ENCODE measurements at regions not wholly inside any gene's neighbourhood (a gene's known extent, or its start where the extent isn't known, plus 50 kb on each side); places are given as distances from the start of the nearest gene placed in this dataset.
"Not testable (repeated sequence)": the region's sequence is repeated elsewhere in the genome, so short reads cannot be mapped to it uniquely, and the experiment has no call there.

DNA sequence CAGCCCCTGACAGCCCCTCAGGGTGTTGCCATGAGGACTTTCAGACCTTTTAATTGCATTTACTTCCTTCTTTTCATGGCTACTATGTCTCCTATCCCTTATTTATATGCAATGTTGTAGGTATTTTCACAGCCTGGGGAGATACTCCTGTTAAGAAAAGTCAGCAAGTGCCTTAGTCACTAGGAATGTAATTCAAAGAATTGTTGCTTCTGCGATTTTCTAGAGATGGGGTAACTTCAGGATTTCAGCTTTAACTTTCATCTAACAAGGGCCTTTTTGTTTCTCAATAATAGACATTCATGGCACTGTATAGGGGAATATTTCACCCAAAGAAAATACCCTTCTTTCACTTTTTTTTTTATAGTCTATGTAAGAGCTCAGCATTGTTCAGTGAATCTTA, 533.3 kb upstream of the MIS18BP1 start:
- H3K27me3 Mint-ChIP-seq = no peaks in the 10 kb centered on the region
- intact Hi-C loops (cut with micrococcal nuclease) = no loop called here
- no peak overlapping the region for H3K4me3 Mint-ChIP-seq
- no peak overlapping the region for H3K27ac Mint-ChIP-seq
- no peaks in the 10 kb centered on the region for H3K4me1 Mint-ChIP-seq (ENCODE audit: low read depth)
- H3K9me3 Mint-ChIP-seq = peaks cover 70% of the 10 kb centered on the region
- no peaks in the 10 kb centered on the region for H3K36me3 Mint-ChIP-seq (ENCODE audit: low read depth)

DNA sequence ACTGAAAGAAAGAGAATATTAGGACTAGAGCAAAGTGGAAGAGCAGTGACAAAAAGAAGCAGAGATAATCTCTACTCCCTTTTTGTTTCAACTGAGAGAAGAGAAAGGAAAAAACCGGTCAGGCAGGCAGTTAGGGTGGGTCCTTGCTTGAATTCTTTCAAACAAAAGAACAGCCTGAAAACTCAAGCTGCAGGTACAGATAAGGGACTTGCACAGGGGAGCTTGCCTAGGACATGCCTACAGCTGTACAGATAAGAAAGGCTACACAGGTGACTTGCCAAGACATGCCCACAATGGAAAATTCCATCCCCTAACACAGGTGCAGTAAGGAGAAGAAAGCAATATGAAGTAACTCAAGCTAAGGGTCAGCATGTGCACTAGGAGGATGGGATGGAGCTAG, 532.2 kb upstream of the MIS18BP1 start:
- intact Hi-C loops (cut with micrococcal nuclease) = no loop called here
- peaks cover 80% of the 10 kb centered on the region for H3K9me3 Mint-ChIP-seq
- no peaks in the 10 kb centered on the region for H3K36me3 Mint-ChIP-seq (ENCODE audit: low read depth)
- no peak overlapping the region for H3K27ac Mint-ChIP-seq
- no peak overlapping the region for H3K4me3 Mint-ChIP-seq
- no peaks in the 10 kb centered on the region for H3K4me1 Mint-ChIP-seq (ENCODE audit: low read depth)
- H3K27me3 Mint-ChIP-seq = no peaks in the 10 kb centered on the region

DNA sequence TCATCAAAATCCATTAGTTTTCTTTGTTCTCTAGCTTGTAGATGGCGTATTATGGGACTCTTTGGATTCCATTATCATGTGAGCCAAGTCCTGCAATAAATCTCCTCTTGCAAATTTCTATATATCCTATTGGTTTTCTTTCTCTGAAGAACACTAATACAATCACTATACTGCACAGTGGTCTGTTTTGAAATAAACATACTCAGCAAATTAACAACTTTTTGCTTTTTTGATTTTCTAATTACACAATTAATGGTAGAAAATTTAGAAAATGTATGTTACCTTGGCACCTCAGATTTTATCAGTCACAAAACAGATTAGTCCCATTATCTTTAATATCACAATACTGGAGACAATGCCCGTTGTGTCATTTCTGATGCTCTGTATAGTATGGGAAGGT, 513.2 kb upstream of the MIS18BP1 start:
- no peaks in the 10 kb centered on the region for H3K4me1 Mint-ChIP-seq (ENCODE audit: low read depth)
- H3K27ac Mint-ChIP-seq = no peak overlapping the region
- intact Hi-C loops (cut with micrococcal nuclease) = no loop called here
- no peaks in the 10 kb centered on the region for H3K36me3 Mint-ChIP-seq (ENCODE audit: low read depth)
- H3K9me3 Mint-ChIP-seq = peaks cover 41% of the 10 kb centered on the region
- H3K4me3 Mint-ChIP-seq = no peak overlapping the region
- H3K27me3 Mint-ChIP-seq = no peaks in the 10 kb centered on the region

DNA sequence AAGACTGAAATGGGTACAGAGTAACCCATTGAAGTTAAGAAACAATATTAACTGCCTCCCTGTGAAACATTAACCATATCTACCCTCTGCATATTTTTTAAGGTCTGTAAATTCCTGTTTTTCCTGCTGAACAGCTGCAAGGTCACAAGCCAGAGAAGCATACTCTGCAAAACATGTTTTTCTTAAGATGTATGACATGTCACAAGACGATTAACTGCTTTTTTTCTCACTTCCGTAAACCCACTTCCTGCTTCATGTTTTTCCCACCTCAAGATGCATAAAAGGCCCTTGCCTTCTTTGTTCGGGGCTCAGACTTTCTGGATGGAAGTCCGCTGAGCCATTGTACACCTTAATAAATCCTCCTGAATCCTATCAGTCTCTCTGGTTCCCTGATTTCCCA, 504.7 kb upstream of the MIS18BP1 start:
- no peak overlapping the region for H3K4me3 Mint-ChIP-seq
- H3K4me1 Mint-ChIP-seq (ENCODE audit: low read depth) = no peaks in the 10 kb centered on the region
- intact Hi-C loops (cut with micrococcal nuclease) = no loop called here
- peaks cover 65% of the 10 kb centered on the region for H3K9me3 Mint-ChIP-seq
- no peak overlapping the region for H3K27ac Mint-ChIP-seq
- H3K27me3 Mint-ChIP-seq = no peaks in the 10 kb centered on the region
- no peaks in the 10 kb centered on the region for H3K36me3 Mint-ChIP-seq (ENCODE audit: low read depth)

DNA sequence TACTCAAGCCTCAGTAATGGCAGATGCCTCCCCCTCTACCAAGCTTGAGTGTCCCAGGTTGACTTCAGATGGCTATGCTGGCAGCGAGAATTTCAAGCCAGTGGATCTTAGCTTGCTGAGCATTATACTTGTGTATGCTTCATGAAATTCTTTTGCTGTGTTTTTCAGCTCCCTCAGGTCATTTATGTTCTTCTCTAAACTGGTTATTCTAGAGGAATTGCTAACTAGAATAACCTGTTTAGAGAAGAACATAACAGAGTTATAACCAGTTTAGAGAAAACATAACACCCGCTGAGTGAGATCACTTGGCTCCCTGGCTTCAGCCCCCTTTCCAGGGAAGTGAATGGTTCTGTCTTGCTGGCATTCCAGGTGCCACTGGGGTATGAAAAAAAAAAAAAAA, 503.4 kb upstream of the MIS18BP1 start:
- H3K27me3 Mint-ChIP-seq; H3K36me3 Mint-ChIP-seq (ENCODE audit: low read depth); intact Hi-C loops (cut with micrococcal nuclease); H3K4me3 Mint-ChIP-seq; H3K4me1 Mint-ChIP-seq (ENCODE audit: low read depth); H3K27ac Mint-ChIP-seq: not testable (repeated sequence)
- peaks cover 69% of the 10 kb centered on the region for H3K9me3 Mint-ChIP-seq

DNA sequence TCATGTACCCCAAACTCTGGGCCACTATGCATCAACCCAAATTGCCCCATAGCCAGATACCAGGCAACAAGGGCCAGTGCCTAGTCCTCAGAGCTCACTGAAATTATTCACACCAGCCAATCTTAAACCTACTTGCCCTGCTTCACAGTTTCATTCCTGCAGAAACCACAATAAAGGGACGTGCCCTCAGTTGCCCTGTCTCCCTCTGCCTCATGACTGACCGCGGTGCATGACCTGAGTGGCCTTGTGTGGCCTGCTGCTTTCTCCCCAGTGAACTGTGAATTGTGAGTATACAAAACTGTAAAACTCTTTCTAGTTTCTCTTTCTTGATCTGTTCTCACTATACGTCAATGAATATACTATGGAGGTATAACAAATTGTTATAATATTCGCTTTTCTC, 490.9 kb upstream of the MIS18BP1 start:
- H3K36me3 Mint-ChIP-seq (ENCODE audit: low read depth) = no peaks in the 10 kb centered on the region
- intact Hi-C loops (cut with micrococcal nuclease) = no loop called here
- peaks cover 18% of the 10 kb centered on the region for H3K9me3 Mint-ChIP-seq
- no peaks in the 10 kb centered on the region for H3K27me3 Mint-ChIP-seq
- no peak overlapping the region for H3K4me3 Mint-ChIP-seq
- no peak overlapping the region for H3K27ac Mint-ChIP-seq
- no peaks in the 10 kb centered on the region for H3K4me1 Mint-ChIP-seq (ENCODE audit: low read depth)

DNA sequence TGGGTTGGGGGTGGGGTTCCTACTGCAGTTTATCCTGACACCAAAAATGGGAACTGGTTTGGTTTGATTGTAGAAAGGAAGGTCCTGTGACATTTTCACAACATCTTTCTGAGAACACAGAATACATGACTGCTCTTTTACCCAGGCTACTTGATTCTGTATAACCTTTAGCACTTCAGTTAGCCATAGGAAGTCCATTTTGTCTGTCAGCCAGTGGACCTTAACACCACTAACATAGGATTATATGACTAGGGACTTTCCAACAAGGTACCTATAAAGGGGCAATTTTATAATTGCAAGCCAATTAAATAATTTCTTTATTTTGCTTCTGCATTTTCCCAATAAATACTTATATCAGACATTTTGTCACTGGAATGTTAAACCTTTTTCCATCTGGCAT, 489.2 kb upstream of the MIS18BP1 start:
- H3K9me3 Mint-ChIP-seq = peaks cover 35% of the 10 kb centered on the region
- intact Hi-C loops (cut with micrococcal nuclease) = no loop called here
- H3K27me3 Mint-ChIP-seq = no peaks in the 10 kb centered on the region
- H3K27ac Mint-ChIP-seq = no peak overlapping the region
- H3K4me1 Mint-ChIP-seq (ENCODE audit: low read depth) = no peaks in the 10 kb centered on the region
- H3K36me3 Mint-ChIP-seq (ENCODE audit: low read depth) = no peaks in the 10 kb centered on the region
- H3K4me3 Mint-ChIP-seq = no peak overlapping the region

DNA sequence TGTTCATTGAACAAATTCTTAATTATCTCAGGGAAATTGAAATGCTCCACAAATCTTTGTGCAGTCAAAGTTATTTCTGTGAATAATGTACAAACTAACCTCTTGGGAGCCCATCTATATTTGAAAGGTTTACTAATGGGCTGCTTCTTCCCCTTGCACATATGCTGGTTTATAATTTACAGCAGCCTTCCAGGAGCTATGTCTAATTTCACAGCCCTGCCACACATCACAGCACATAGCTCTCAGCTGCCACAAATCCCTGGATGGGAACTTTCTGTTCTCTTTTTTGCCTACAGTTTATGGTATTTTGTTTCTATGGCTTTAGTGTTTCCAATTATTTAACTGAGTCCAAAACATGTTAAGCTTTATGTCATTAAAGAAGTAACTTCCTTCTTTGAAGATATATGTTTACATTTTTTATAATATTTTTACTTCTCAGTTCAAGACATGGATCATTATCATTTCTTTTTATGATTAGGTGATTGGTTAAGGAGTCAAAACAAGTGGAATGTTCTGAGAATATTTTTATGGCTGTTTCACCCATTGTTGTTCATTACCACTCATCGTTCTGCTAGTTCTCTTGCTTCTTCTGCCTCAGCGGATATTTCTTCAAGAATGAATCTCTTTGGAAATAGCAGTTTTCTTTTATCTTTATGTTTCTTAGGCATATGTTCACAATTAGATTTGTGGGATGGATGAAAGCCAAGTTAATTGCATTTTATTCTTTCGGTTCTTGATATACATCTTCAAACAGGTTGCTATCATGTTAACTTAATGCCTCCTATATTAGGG, 475.6 kb upstream of the MIS18BP1 start:
- no peaks in the 10 kb centered on the region for H3K36me3 Mint-ChIP-seq (ENCODE audit: low read depth)
- no peak overlapping the region for H3K4me3 Mint-ChIP-seq
- no peaks in the 10 kb centered on the region for H3K4me1 Mint-ChIP-seq (ENCODE audit: low read depth)
- H3K27ac Mint-ChIP-seq = no peak overlapping the region
- H3K27me3 Mint-ChIP-seq = no peaks in the 10 kb centered on the region
- peaks cover 20% of the 10 kb centered on the region for H3K9me3 Mint-ChIP-seq
- intact Hi-C loops (cut with micrococcal nuclease) = no loop called here

DNA sequence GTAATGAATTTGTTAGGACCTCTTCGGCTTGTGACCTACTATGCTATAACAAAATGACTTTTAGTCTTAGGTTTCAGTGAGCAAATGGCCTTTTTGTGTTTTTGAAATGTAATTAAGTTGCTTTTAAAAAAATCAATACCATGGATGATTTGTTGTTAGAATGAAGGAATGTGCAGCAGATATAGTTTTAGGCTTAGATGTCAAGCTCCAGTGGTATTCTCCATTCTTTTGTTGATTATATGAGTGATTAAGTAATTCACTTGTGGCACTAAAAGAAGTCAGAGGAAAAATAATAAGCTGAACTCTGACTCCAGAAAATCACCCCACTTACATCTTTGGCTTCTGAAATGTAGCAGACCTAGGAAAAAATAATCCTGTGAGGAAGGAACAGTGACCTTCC, 474.1 kb upstream of the MIS18BP1 start:
- intact Hi-C loops (cut with micrococcal nuclease) = no loop called here
- no peaks in the 10 kb centered on the region for H3K36me3 Mint-ChIP-seq (ENCODE audit: low read depth)
- H3K27me3 Mint-ChIP-seq = no peaks in the 10 kb centered on the region

DNA sequence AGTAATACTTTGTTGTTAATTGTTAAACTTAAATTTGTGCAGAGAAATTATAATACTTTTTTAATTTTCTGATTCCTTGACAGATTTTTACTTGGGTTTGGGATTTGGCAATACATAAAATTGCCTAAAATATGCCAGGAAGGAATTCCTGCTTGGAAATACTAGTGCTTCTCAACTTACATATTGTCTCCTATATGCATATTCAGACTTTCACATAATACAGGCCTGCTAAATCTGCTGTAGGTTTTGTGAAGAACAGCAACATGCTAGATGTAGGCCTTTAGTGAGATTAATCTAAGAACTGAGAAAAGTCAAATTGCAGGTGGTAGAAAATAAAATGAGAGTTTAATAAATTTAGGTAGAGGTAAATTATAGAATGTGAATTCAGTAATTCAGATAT, 468.5 kb upstream of the MIS18BP1 start:
- H3K27ac Mint-ChIP-seq = no peak overlapping the region
- intact Hi-C loops (cut with micrococcal nuclease) = no loop called here
- H3K9me3 Mint-ChIP-seq = peaks cover 37% of the 10 kb centered on the region
- no peaks in the 10 kb centered on the region for H3K4me1 Mint-ChIP-seq (ENCODE audit: low read depth)
- no peaks in the 10 kb centered on the region for H3K36me3 Mint-ChIP-seq (ENCODE audit: low read depth)
- H3K4me3 Mint-ChIP-seq = no peak overlapping the region
- no peaks in the 10 kb centered on the region for H3K27me3 Mint-ChIP-seq

More for the DNA sequence above, 474.1 kb upstream of the MIS18BP1 start:
- peaks cover 24% of the 10 kb centered on the region for H3K9me3 Mint-ChIP-seq
- no peak overlapping the region for H3K4me3 Mint-ChIP-seq
- H3K4me1 Mint-ChIP-seq (ENCODE audit: low read depth) = no peaks in the 10 kb centered on the region
- H3K27ac Mint-ChIP-seq = no peak overlapping the region

DNA sequence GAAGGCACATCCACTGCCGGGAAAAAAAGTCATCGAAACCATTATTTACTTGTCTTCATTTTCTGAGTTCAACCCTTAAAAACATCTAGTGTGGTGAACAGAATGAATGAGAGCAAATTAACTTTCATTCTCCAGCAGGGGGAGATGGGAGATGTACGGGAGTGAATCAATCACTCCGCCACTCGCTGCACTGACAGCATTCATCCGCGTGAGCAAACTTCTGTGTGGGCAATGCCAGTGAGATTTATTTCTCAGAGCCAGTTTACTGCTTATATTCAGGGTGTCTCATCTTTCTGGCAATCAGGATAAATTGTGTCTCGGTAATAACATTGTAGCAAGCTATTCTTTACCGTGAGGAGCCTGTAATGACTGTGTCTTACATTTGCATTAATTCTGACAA, 463.6 kb upstream of the MIS18BP1 start:
- Mint-ChIP-seq H3K27ac (no peak overlapping the region), H3K4me1 (ENCODE audit: low read depth) (no peaks in the 10 kb centered on the region), H3K27me3 (no peaks in the 10 kb centered on the region), H3K9me3 (peaks cover 52% of the 10 kb centered on the region), H3K4me3 (no peak overlapping the region), H3K36me3 (ENCODE audit: low read depth) (no peaks in the 10 kb centered on the region)
- intact Hi-C loops (cut with micrococcal nuclease) = no loop called here

DNA sequence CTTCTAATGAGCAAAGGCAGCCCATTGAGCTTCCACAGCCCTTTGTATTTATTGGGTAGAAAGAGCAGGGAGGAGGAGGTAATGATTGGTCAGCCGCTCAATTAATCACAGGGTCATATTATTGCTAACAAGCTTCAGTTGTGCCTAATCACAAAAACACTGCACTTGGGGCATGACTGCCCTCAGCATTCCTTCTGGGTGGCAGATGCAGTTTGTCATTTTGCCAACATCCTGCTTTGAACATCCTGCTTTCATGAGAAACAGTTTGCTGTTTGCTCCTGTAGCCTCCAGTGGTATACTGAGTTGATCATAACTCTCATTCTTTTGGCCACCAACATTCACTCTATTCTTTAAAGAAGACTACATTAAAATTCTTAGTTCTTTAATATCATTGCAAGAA, 462.9 kb upstream of the MIS18BP1 start:
- intact Hi-C loops (cut with micrococcal nuclease) = no loop called here
- peaks cover 47% of the 10 kb centered on the region for H3K9me3 Mint-ChIP-seq
- H3K27me3 Mint-ChIP-seq = no peaks in the 10 kb centered on the region
- H3K36me3 Mint-ChIP-seq (ENCODE audit: low read depth) = no peaks in the 10 kb centered on the region
- no peak overlapping the region for H3K4me3 Mint-ChIP-seq
- H3K27ac Mint-ChIP-seq = no peak overlapping the region
- no peaks in the 10 kb centered on the region for H3K4me1 Mint-ChIP-seq (ENCODE audit: low read depth)

DNA sequence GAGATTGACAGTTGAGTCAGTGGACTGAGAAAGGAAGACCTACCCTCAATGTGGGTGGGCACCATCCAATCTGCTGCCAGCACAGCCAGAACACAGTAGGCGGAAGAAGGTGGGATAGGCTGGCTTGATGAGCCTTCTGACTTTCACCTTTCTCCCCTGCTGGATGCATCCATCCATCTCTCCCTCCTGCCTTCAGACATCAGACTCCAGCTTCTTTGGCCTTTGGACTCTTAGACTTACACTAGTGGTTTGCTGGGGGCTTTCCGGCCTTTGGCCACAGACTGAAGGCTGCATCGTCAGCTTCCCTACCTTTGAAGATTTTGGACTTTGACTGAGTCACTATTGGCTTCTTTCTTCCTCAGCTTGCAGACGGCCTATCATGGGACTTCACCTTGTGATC, 456.5 kb upstream of the MIS18BP1 start:
- no peaks in the 10 kb centered on the region for H3K4me1 Mint-ChIP-seq (ENCODE audit: low read depth)
- H3K9me3 Mint-ChIP-seq = peaks cover 17% of the 10 kb centered on the region
- no peak overlapping the region for H3K4me3 Mint-ChIP-seq
- no peaks in the 10 kb centered on the region for H3K36me3 Mint-ChIP-seq (ENCODE audit: low read depth)
- no peak overlapping the region for H3K27ac Mint-ChIP-seq
- intact Hi-C loops (cut with micrococcal nuclease) = no loop called here
- H3K27me3 Mint-ChIP-seq = no peaks in the 10 kb centered on the region

DNA sequence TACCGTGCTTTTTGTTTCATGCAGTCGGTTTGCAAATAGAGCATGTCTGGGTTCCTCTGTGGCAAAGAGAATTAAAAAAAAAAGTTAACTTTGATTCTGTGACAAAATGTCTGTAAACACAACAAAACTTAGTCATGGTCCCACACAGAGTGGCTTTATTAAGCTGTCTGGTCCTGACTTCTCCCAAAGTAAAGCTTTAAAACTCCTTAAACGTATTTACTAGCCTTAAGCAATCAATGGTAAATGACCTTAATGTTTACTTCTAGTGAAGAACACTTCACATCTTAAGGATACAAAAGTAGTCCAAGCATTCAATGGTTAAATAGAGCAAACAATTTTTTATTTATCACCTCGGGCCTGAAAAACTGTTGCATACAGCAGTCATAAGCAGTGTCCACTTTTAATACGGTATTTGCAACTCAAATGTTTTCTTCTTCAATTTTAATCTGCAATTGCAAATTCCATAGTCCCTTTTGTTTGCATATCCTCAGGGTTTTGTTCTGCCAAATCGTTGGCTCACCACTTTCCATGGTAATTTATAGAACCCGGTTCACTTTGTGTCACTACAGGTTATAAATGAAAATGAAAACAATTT, 453.0 kb upstream of the MIS18BP1 start:
- Mint-ChIP-seq H3K4me3 (no peak overlapping the region), H3K27me3 (no peaks in the 10 kb centered on the region), H3K36me3 (ENCODE audit: low read depth) (no peaks in the 10 kb centered on the region), H3K27ac (no peak overlapping the region), H3K9me3 (peaks cover 7% of the 10 kb centered on the region), H3K4me1 (ENCODE audit: low read depth) (no peaks in the 10 kb centered on the region)
- intact Hi-C loops (cut with micrococcal nuclease) = no loop called here

DNA sequence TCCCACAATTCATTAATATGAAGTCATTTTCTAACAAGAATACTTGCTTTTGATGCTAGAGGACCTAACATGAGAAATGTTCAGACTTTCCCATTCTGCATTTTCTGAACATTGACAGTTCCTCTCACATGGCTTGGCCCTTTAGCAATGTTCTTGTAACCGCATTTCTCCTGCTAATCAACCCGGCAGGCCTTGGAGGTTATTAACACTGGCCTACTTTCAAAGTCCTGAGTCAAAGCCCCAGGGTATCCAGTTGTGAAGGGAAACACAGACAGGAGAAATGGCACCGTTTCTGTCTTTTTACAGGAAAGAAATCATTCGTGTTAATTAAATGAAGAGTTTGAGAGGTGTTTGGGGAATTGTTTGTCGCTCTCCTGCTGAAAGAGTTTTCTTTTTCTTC, 446.5 kb upstream of the MIS18BP1 start:
- H3K4me1 Mint-ChIP-seq (ENCODE audit: low read depth) = no peaks in the 10 kb centered on the region
- H3K27me3 Mint-ChIP-seq = no peaks in the 10 kb centered on the region
- no peaks in the 10 kb centered on the region for H3K36me3 Mint-ChIP-seq (ENCODE audit: low read depth)
- H3K27ac Mint-ChIP-seq = no peak overlapping the region
- intact Hi-C loops (cut with micrococcal nuclease) = no loop called here
- no peak overlapping the region for H3K4me3 Mint-ChIP-seq
- H3K9me3 Mint-ChIP-seq = peaks cover 7% of the 10 kb centered on the region
